CD8-positive, alpha-beta memory T cell (primary cell): ENCODE measurements at regions not wholly inside any gene's neighbourhood (a gene's known extent, or its start where the extent isn't known, plus 50 kb on each side); places are given as distances from the start of the nearest gene placed in this dataset.

Experiments used
- CTCF ChIA-PET: fragments of 350-600 bp; sonication (Branson Sonifier 250); formaldehyde crosslinking; loops from one replicate; lab custom pipeline; 2021; ENCODE audit warnings: antibody characterized with exemption; lab: Charles Lee
- POLR2A ChIA-PET: fragments of 350-600 bp; sonication (Branson Sonifier 250); formaldehyde crosslinking; loops from one replicate; lab custom pipeline; 2021; ENCODE audit warnings: antibody characterized with exemption; lab: Charles Lee
- DNase-seq, 5 donors: peaks; one replicate each; pipeline versions ENCODE4 v3.0.0 to v3.0.0-alpha.2; 2020 to 2022; ENCODE audit warnings: mixed read lengths in 1 of 5
- H3K27ac ChIP-seq: one replicate; pipeline ENCODE4 v1.7.0; 2013; ENCODE audit warnings: low read depth, mild to moderate bottlenecking, low read length, moderate library complexity
- H3K27me3 ChIP-seq: 2 replicates; pipeline ENCODE4 v1.7.0; 2013; ENCODE audit warnings: low read length, mild to moderate bottlenecking; ENCODE audit not compliant: insufficient read depth, poor library complexity, severe bottlenecking
- H3K36me3 ChIP-seq: 2 replicates; pipeline ENCODE4 v1.7.0; 2013; ENCODE audit warnings: mild to moderate bottlenecking, low read length, moderate library complexity; ENCODE audit not compliant: insufficient read depth
- H3K4me1 ChIP-seq: 2 replicates; pipeline ENCODE4 v1.7.0; 2013; ENCODE audit warnings: mild to moderate bottlenecking, low read length, moderate library complexity; ENCODE audit not compliant: insufficient read depth
- H3K4me3 ChIP-seq: 2 replicates; pipeline ENCODE4 v1.7.0; 2013; ENCODE audit warnings: mild to moderate bottlenecking, low read length
- H3K9me3 ChIP-seq: 2 replicates; pipeline ENCODE4 v1.7.0; 2013; ENCODE audit warnings: mild to moderate bottlenecking, low read length
- H3K27ac Mint-ChIP-seq, 8 donors: one replicate each; pipeline ENCODE4 v1.8.0; 2020 to 2021; ENCODE audit warnings: mixed read lengths in 8 of 8, mild to moderate bottlenecking in 6 of 8, inconsistent platforms in 3 of 8, moderate library complexity in 3 of 8
- H3K27me3 Mint-ChIP-seq, 2 donors: one replicate each; pipeline ENCODE4 v1.8.0; 2020 to 2021; ENCODE audit warnings: mixed read lengths in 2 of 2, mild to moderate bottlenecking in 1 of 2, moderate library complexity in 1 of 2
- H3K36me3 Mint-ChIP-seq, 3 donors: one replicate each; pipeline ENCODE4 v1.8.0; 2020 to 2021; ENCODE audit warnings: mixed read lengths in 3 of 3, inconsistent platforms in 1 of 3, mild to moderate bottlenecking in 1 of 3
- H3K4me1 Mint-ChIP-seq, 3 donors: one replicate each; pipeline ENCODE4 v1.8.0; 2020 to 2021; ENCODE audit warnings: mixed read lengths in 3 of 3, inconsistent platforms in 1 of 3, mild to moderate bottlenecking in 1 of 3
- H3K4me3 Mint-ChIP-seq, 7 donors: one replicate each; pipeline ENCODE4 v1.8.0; 2020 to 2021; ENCODE audit warnings: mixed read lengths in 7 of 7, mild to moderate bottlenecking in 6 of 7, moderate library complexity in 4 of 7, inconsistent platforms in 2 of 7
- H3K9me3 Mint-ChIP-seq, 5 donors: one replicate each; pipeline ENCODE4 v1.8.0; 2020 to 2022; ENCODE audit warnings: mixed read lengths in 5 of 5, mild to moderate bottlenecking in 3 of 5, moderate library complexity in 2 of 5, inconsistent platforms in 1 of 5

- Mint-ChIP-seq H3K27ac (no peak overlapping the region), H3K4me3 (no peak overlapping the region), H3K9me3 (peaks cover 3 to 26% (median 7%) of the 10 kb centered on the region in 5 donors), H3K27me3 (peaks cover 0 to 2% of the 10 kb centered on the region in 2 donors), H3K4me1 (no peaks in the 10 kb centered on the region), H3K36me3 (no peaks in the 10 kb centered on the region)
- H3K9me3 ChIP-seq, result no peaks in the 10 kb centered on the region
- DNase-seq, result no peak
- ChIA-PET POLR2A (no interaction called here), CTCF (no interaction called here)
- no peaks in the 10 kb centered on the region for H3K36me3 ChIP-seq
- no peak overlapping the region for H3K27ac ChIP-seq
- no peaks in the 10 kb centered on the region for H3K27me3 ChIP-seq
- H3K4me3 ChIP-seq, result no peak overlapping the region
- no peaks in the 10 kb centered on the region for H3K4me1 ChIP-seq
Observed at GRCh38 chr3:70374179-70374578, 61.7 kb upstream of the MDFIC2 start.
